H9 (cell line): ENCODE measurements at regions not wholly inside any gene's neighbourhood (a gene's known extent, or its start where the extent isn't known, plus 50 kb on each side); places are given as distances from the start of the nearest gene placed in this dataset.

Experiments used
- DNase-seq: peaks from one replicate; pipeline ENCODE4 v3.0.0-alpha.2; 2017
- H2AFZ ChIP-seq: one replicate; pipeline ENCODE4 v1.6.1; 2013; ENCODE audit warnings: mild to moderate bottlenecking, low read length, control low read depth, moderate library complexity
- H2AK5ac ChIP-seq: 2 replicates; pipeline ENCODE4 v1.6.1; 2013; ENCODE audit warnings: low read length, control low read depth, mixed read lengths; ENCODE audit not compliant: insufficient read length
- H2BK120ac ChIP-seq: one replicate; pipeline ENCODE4 v1.6.1; 2013; ENCODE audit warnings: low read depth, mild to moderate bottlenecking, low read length, control low read depth, inconsistent platforms; ENCODE audit not compliant: poor library complexity, severe bottlenecking
- H2BK12ac ChIP-seq: 2 replicates; pipeline ENCODE4 v1.6.1; 2013; ENCODE audit warnings: low read length, control low read depth, mixed read lengths, low read depth; ENCODE audit not compliant: insufficient read length
- H2BK15ac ChIP-seq: 2 replicates; pipeline ENCODE4 v1.6.1; 2013; ENCODE audit warnings: low read depth, low read length, control low read depth
- H2BK20ac ChIP-seq: one replicate; pipeline ENCODE4 v1.6.1; 2013; ENCODE audit warnings: low read depth, mild to moderate bottlenecking, low read length, control low read depth, inconsistent platforms; ENCODE audit not compliant: poor library complexity, severe bottlenecking
- H2BK5ac ChIP-seq: 2 replicates; pipeline ENCODE4 v1.6.1; 2013; ENCODE audit warnings: low read length, control low read depth, mixed read lengths; ENCODE audit not compliant: insufficient read length
- H3K14ac ChIP-seq: 2 replicates; pipeline ENCODE4 v1.6.1; 2013; ENCODE audit warnings: low read length, control low read depth; ENCODE audit not compliant: insufficient read depth
- H3K18ac ChIP-seq: 2 replicates; pipeline ENCODE4 v1.6.1; 2013; ENCODE audit warnings: low read depth, mild to moderate bottlenecking, mixed read lengths, low read length, control low read depth; ENCODE audit not compliant: insufficient read length
- H3K23ac ChIP-seq: 2 replicates; pipeline ENCODE4 v1.6.1; 2013; ENCODE audit warnings: low read length, control low read depth, mixed read lengths, low read depth; ENCODE audit not compliant: insufficient read length
- H3K23me2 ChIP-seq: 2 replicates; pipeline ENCODE4 v1.6.1; 2013; ENCODE audit warnings: low read depth, mild to moderate bottlenecking, mixed read lengths, low read length, control low read depth; ENCODE audit not compliant: insufficient read length, poor library complexity, severe bottlenecking
- H3K27ac ChIP-seq: 2 replicates; pipeline ENCODE4 v1.5.1; 2013; ENCODE audit warnings: low read length, control low read depth, mixed read lengths, low read depth; ENCODE audit not compliant: insufficient read length
- H3K27me3 ChIP-seq: 2 replicates; pipeline ENCODE4 v1.6.1; 2013; ENCODE audit warnings: low read length, control low read depth, inconsistent platforms; ENCODE audit not compliant: insufficient read depth
- H3K4ac ChIP-seq: 2 replicates; pipeline ENCODE4 v1.6.1; 2013; ENCODE audit warnings: low read depth, mild to moderate bottlenecking, control low read depth, inconsistent platforms, low read length, moderate library complexity
- H3K4me1 ChIP-seq: 2 replicates; pipeline ENCODE4 v1.6.1; 2013; ENCODE audit warnings: low read length, control low read depth, inconsistent platforms; ENCODE audit not compliant: insufficient read depth
- H3K4me2 ChIP-seq: 2 replicates; pipeline ENCODE4 v1.6.1; 2013; ENCODE audit warnings: low read length, control low read depth, mixed read lengths; ENCODE audit not compliant: insufficient read length, insufficient read depth
- H3K56ac ChIP-seq: 2 replicates; pipeline ENCODE4 v1.6.1; 2013; ENCODE audit warnings: low read depth, mild to moderate bottlenecking, mixed read lengths, low read length, control low read depth; ENCODE audit not compliant: insufficient read length
- H3K79me1 ChIP-seq: 2 replicates; pipeline ENCODE4 v1.6.1; 2013; ENCODE audit warnings: low read depth, mild to moderate bottlenecking, moderate library complexity, low read length, control low read depth, inconsistent platforms; ENCODE audit not compliant: insufficient read depth, poor library complexity, severe bottlenecking
- H3K79me2 ChIP-seq: 2 replicates; pipeline ENCODE4 v1.6.1; 2013; ENCODE audit warnings: low read length, control low read depth, inconsistent platforms; ENCODE audit not compliant: insufficient read depth
- H3K9ac ChIP-seq: 2 replicates; pipeline ENCODE4 v1.6.1; 2013; ENCODE audit warnings: low read length, control low read depth, mixed read lengths; ENCODE audit not compliant: insufficient read length; ENCODE audit errors: extremely low read depth
- H3K9me3 ChIP-seq: one replicate; pipeline ENCODE4 v1.6.1; 2013; ENCODE audit warnings: low read depth, low read length, inconsistent platforms; ENCODE audit not compliant: control insufficient read depth
- H3T11ph ChIP-seq: one replicate; pipeline ENCODE4 v1.6.1; 2013; ENCODE audit warnings: mild to moderate bottlenecking, low read length, control low read depth, inconsistent platforms
- H4K20me1 ChIP-seq: one replicate; pipeline ENCODE4 v1.6.1; 2013; ENCODE audit not compliant: control insufficient read depth, insufficient read length, insufficient read depth
- H4K5ac ChIP-seq: 2 replicates; pipeline ENCODE4 v1.6.1; 2013; ENCODE audit warnings: low read depth, mild to moderate bottlenecking, mixed read lengths, low read length, control low read depth; ENCODE audit not compliant: insufficient read length
- H4K8ac ChIP-seq: replicated peaks from 2 replicates; pipeline ENCODE4 v1.6.1; 2013; ENCODE audit warnings: low read length, control low read depth, mixed read lengths, low read depth; ENCODE audit not compliant: insufficient read length
- H4K91ac ChIP-seq: 2 replicates; pipeline ENCODE4 v1.6.1; 2013; ENCODE audit warnings: low read depth, mild to moderate bottlenecking, moderate library complexity, mixed read lengths, low read length, control low read depth; ENCODE audit not compliant: insufficient read length
- H3K27ac Mint-ChIP-seq, 3 experiments: 2 replicates in 2 of 3; 3 replicates in 1 of 3; pipeline ENCODE4 v1.8.0; 2020 to 2021; ENCODE audit warnings: mixed read lengths in 3 of 3, mild to moderate bottlenecking in 1 of 3, moderate library complexity in 1 of 3
- H3K27me3 Mint-ChIP-seq: 2 replicates; pipeline ENCODE4 v1.8.0; 2021; ENCODE audit warnings: low read depth, mild to moderate bottlenecking, moderate library complexity, mixed read lengths
- H3K36me3 Mint-ChIP-seq, 3 experiments: 2 replicates in 2 of 3; 3 replicates in 1 of 3; pipeline ENCODE4 v1.8.0; 2020 to 2021; ENCODE audit warnings: low read depth in 3 of 3, mixed read lengths in 3 of 3; ENCODE audit not compliant: insufficient read depth in 1 of 3
- H3K4me1 Mint-ChIP-seq, 2 experiments: 2 replicates each; pipeline ENCODE4 v1.8.0; 2020; ENCODE audit warnings: mixed read lengths in 2 of 2
- H3K4me3 Mint-ChIP-seq, 2 experiments: 2 replicates in 1 of 2; 3 replicates in 1 of 2; pipeline ENCODE4 v1.8.0; 2020 to 2021; ENCODE audit warnings: mild to moderate bottlenecking in 2 of 2, mixed read lengths in 2 of 2, moderate library complexity in 1 of 2
- H3K9me3 Mint-ChIP-seq, 2 experiments: 2 replicates in 1 of 2; 3 replicates in 1 of 2; pipeline ENCODE4 v1.8.0; 2020; ENCODE audit warnings: mild to moderate bottlenecking in 2 of 2, mixed read lengths in 2 of 2, moderate library complexity in 1 of 2
- WGBS: extraction: QIAGEN DNeasy Blood & Tissue Kit; methylation state at CpG from one replicate; pipeline ENCODE4 v1.1.7; 2013; ENCODE audit warnings: missing lambda C conversion rate, low lambda C conversion rate, mixed read lengths; ENCODE audit not compliant: insufficient read length; ENCODE audit errors: extremely low coverage; 5-methylcytosine and 5-hydroxymethylcytosine counted together
- TF ChIP-seq, protein P1 (sequence below): fragments of 200-600 bp; sonication (generic); conservative IDR thresholded peaks from 3 replicates; pipeline ENCODE4 v1.8.0; 2021; ENCODE audit warnings: antibody characterized with exemption, mild to moderate bottlenecking

DNA sequence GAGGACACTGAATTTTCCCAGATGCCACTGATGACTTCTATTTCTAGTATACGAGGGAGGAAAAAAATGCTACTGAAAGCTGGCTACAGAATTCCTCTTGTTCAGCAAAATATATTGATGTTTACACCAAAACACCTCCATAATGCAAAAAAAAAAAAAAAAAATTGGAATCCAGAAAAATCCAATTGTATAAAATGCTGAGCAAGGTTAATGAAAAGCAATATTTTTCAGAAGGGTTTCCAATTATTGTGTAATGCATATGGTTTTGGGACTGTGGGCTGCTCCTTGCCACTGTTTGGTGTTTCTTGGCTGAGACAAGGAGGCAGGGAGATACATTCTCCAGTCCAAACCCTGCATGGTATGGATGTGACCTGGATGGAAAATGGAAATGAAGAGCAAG, 83.8 kb downstream of the LSM5 start:
- no CpG with 5 or more reads among the region's 1 CpG for WGBS
- Histone ChIP-seq H3K79me1 (no peaks in the 10 kb centered on the region), H3K14ac (no peak overlapping the region)

More for the DNA sequence above, 83.8 kb downstream of the LSM5 start:
- Histone ChIP-seq H4K8ac (no peak overlapping the region), H3K9me3 (no peaks in the 10 kb centered on the region), H3K79me2 (no peaks in the 10 kb centered on the region), H4K91ac (no peak overlapping the region), H3K27me3 (no peaks in the 10 kb centered on the region), H2BK15ac (no peak overlapping the region), H2BK5ac (no peak overlapping the region), H3K4ac (no peak overlapping the region), H2AK5ac (no peak overlapping the region), H3K4me2 (no peak overlapping the region), H3K9ac (no peak overlapping the region), H3K23ac (no peak overlapping the region), H4K20me1 (no peaks in the 10 kb centered on the region), H4K5ac (no peak overlapping the region), H3K18ac (no peak overlapping the region), H2BK12ac (no peak overlapping the region), H3K27ac (no peak overlapping the region), H3K4me1 (no peaks in the 10 kb centered on the region), H2BK20ac (no peak overlapping the region), H2AFZ (no peak overlapping the region), H3K56ac (no peak overlapping the region), H2BK120ac (no peak overlapping the region), H3K23me2 (no peaks in the 10 kb centered on the region), H3T11ph (no peak overlapping the region)
- H3K4me1 Mint-ChIP-seq, result no peaks in the 10 kb centered on the region
- TF ChIP-seq, protein P1, sequence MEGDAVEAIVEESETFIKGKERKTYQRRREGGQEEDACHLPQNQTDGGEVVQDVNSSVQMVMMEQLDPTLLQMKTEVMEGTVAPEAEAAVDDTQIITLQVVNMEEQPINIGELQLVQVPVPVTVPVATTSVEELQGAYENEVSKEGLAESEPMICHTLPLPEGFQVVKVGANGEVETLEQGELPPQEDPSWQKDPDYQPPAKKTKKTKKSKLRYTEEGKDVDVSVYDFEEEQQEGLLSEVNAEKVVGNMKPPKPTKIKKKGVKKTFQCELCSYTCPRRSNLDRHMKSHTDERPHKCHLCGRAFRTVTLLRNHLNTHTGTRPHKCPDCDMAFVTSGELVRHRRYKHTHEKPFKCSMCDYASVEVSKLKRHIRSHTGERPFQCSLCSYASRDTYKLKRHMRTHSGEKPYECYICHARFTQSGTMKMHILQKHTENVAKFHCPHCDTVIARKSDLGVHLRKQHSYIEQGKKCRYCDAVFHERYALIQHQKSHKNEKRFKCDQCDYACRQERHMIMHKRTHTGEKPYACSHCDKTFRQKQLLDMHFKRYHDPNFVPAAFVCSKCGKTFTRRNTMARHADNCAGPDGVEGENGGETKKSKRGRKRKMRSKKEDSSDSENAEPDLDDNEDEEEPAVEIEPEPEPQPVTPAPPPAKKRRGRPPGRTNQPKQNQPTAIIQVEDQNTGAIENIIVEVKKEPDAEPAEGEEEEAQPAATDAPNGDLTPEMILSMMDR, result no peak
- H3K36me3 Mint-ChIP-seq, result no peaks in the 10 kb centered on the region
- no peak overlapping the region for H3K27ac Mint-ChIP-seq
- no peak overlapping the region for H3K4me3 Mint-ChIP-seq
- no peaks in the 10 kb centered on the region for H3K9me3 Mint-ChIP-seq
- no peak for DNase-seq
- no peaks in the 10 kb centered on the region for H3K27me3 Mint-ChIP-seq
